B cell (primary cell): ENCODE measurements at regions not wholly inside any gene's neighbourhood (a gene's known extent, or its start where the extent isn't known, plus 50 kb on each side); places are given as distances from the start of the nearest gene placed in this dataset.

Experiments used
- ATAC-seq: fragments of 200-7000 bp; cut with Tn5 transposase; one replicate; pipeline ENCODE4 v1.10.0; 2021; ENCODE audit warnings: low read depth, mild to moderate bottlenecking, moderate number of reproducible peaks, moderate library complexity
- CTCF ChIA-PET: fragments of 350-600 bp; sonication (Branson Sonifier 250); formaldehyde crosslinking; loops from one replicate; lab custom pipeline; 2021; ENCODE audit warnings: antibody characterized with exemption, inconsistent platforms; lab: Charles Lee
- POLR2A ChIA-PET: fragments of 350-600 bp; sonication (Branson Sonifier 250); formaldehyde crosslinking; loops from one replicate; lab custom pipeline; 2021; ENCODE audit warnings: antibody characterized with exemption; lab: Charles Lee
- DNase-seq: peaks from one replicate; pipeline ENCODE4 v3.0.0; 2013
- H2AFZ ChIP-seq: 2 replicates; pipeline ENCODE4 v1.6.1; 2012; ENCODE audit warnings: mild to moderate bottlenecking, low read depth, low read length; ENCODE audit not compliant: insufficient read depth, poor library complexity, severe bottlenecking
- H3K27ac ChIP-seq, 2 donors: 1 replicate in 1 of 2; 2 replicates in 1 of 2; pipeline ENCODE4 v1.5.1; 2012 to 2013; ENCODE audit warnings: low read length in 2 of 2, mild to moderate bottlenecking in 2 of 2, moderate library complexity in 1 of 2
- H3K27me3 ChIP-seq, 4 experiments: fragments of 200-600 bp in 1 of 4; sonication (generic) in 1 of 4; replicated peaks in 1 of 4; 1 replicate in 2 of 4; 2 replicates in 2 of 4; pipeline versions ENCODE4 v1.6.1 to v1.7.0; 2013 to 2016; ENCODE audit warnings: low read length in 3 of 4, mild to moderate bottlenecking in 2 of 4, mixed read lengths in 1 of 4, moderate library complexity in 1 of 4; ENCODE audit not compliant: insufficient read depth in 4 of 4, control insufficient read depth in 3 of 4; ENCODE audit errors: control extremely low read depth in 1 of 4
- H3K36me3 ChIP-seq, 2 experiments: replicated peaks in 1 of 2; 1 replicate in 1 of 2; 2 replicates in 1 of 2; pipeline versions ENCODE4 v1.6.1 to v1.7.1; 2013; ENCODE audit warnings: low read length in 1 of 2; ENCODE audit not compliant: insufficient read depth in 2 of 2, control insufficient read depth in 1 of 2; ENCODE audit errors: control extremely low read depth in 1 of 2, extremely low read depth in 1 of 2
- H3K4me1 ChIP-seq, 2 donors: fragments of 200-600 bp in 1 of 2; sonication (generic) in 1 of 2; 1 replicate in 1 of 2; 2 replicates in 1 of 2; pipeline versions ENCODE4 v1.5.1 to v1.6.1; 2013 to 2017; ENCODE audit warnings: low read length in 2 of 2; ENCODE audit not compliant: control insufficient read depth in 2 of 2, insufficient read depth in 2 of 2
- H3K4me2 ChIP-seq: replicated peaks from 2 replicates; pipeline ENCODE3; 2012; ENCODE audit warnings: mild to moderate bottlenecking, low read depth, low read length; ENCODE audit not compliant: poor library complexity, severe bottlenecking
- H3K4me3 ChIP-seq, 5 experiments: fragments of 200-600 bp in 1 of 5; sonication (generic) in 1 of 5; 1 replicate in 3 of 5; 2 replicates in 2 of 5; pipeline versions ENCODE4 v1.5.1 to v1.7.0; 2011 to 2016; ENCODE audit warnings: low read length in 4 of 5, mild to moderate bottlenecking in 4 of 5, low read depth in 2 of 5, control low read depth in 1 of 5, moderate library complexity in 1 of 5; ENCODE audit not compliant: insufficient read depth in 1 of 5; ENCODE audit errors: control extremely low read depth in 1 of 5, extremely low read depth in 1 of 5
- H3K79me2 ChIP-seq: fragments of 200-600 bp; sonication (generic); one replicate; pipeline ENCODE4 v1.6.0; 2016; ENCODE audit warnings: low read length; ENCODE audit not compliant: control insufficient read depth, insufficient read depth
- H3K9ac ChIP-seq: fragments of 200-600 bp; sonication (generic); 2 replicates; pipeline ENCODE4 v1.6.1; 2017; ENCODE audit warnings: mild to moderate bottlenecking, low read length, moderate library complexity
- H3K9me3 ChIP-seq, 3 donors: one replicate each; pipeline versions ENCODE4 v1.6.1 to v1.7.1; 2013; ENCODE audit warnings: low read length in 2 of 3; ENCODE audit not compliant: control insufficient read depth in 2 of 3, insufficient read depth in 1 of 3; ENCODE audit errors: control extremely low read depth in 1 of 3
- H4K20me1 ChIP-seq: 2 replicates; pipeline ENCODE4 v1.6.0; 2012; ENCODE audit warnings: mild to moderate bottlenecking, low read length; ENCODE audit not compliant: insufficient read depth, control insufficient read depth, poor library complexity, severe bottlenecking
- H3K27ac Mint-ChIP-seq: one replicate; pipeline ENCODE4 v1.8.0; 2021; ENCODE audit warnings: mixed read lengths
- H3K27me3 Mint-ChIP-seq: one replicate; pipeline ENCODE4 v1.8.0; 2021; ENCODE audit warnings: mixed read lengths
- H3K4me1 Mint-ChIP-seq: one replicate; pipeline ENCODE4 v1.8.0; 2021; ENCODE audit warnings: mixed read lengths
- H3K4me3 Mint-ChIP-seq: one replicate; pipeline ENCODE4 v1.8.0; 2021; ENCODE audit warnings: mixed read lengths
- H3K9me3 Mint-ChIP-seq: one replicate; pipeline ENCODE4 v1.8.0; 2022; ENCODE audit warnings: mixed read lengths; ENCODE audit not compliant: insufficient read depth
- EZH2 ChIP-seq: IDR thresholded peaks from 2 replicates; pipeline ENCODE4 v1.6.1; 2012; ENCODE audit warnings: borderline replicate concordance, low read depth, mild to moderate bottlenecking, moderate library complexity, low read length; ENCODE audit not compliant: insufficient read depth, poor library complexity, severe bottlenecking
- WGBS: methylation state at CpG from one replicate; pipeline ENCODE4 v1.1.5; 2013; ENCODE audit warnings: missing lambda C conversion rate; ENCODE audit not compliant: insufficient coverage; 5-methylcytosine and 5-hydroxymethylcytosine counted together
- intact Hi-C: fragments of 100-400 bp; cut with micrococcal nuclease; formaldehyde crosslinking; loops from one replicate; pipeline ENCODE4 v1.10.0; 2022
- TF ChIP-seq, protein P1 (sequence below): fragments of 200-600 bp; IDR thresholded peaks from one replicate; pipeline ENCODE4 v1.8.0; 2022; ENCODE audit warnings: antibody characterized with exemption, mild to moderate bottlenecking

- ATAC-seq, result no peak
- TF ChIP-seq, protein P1, sequence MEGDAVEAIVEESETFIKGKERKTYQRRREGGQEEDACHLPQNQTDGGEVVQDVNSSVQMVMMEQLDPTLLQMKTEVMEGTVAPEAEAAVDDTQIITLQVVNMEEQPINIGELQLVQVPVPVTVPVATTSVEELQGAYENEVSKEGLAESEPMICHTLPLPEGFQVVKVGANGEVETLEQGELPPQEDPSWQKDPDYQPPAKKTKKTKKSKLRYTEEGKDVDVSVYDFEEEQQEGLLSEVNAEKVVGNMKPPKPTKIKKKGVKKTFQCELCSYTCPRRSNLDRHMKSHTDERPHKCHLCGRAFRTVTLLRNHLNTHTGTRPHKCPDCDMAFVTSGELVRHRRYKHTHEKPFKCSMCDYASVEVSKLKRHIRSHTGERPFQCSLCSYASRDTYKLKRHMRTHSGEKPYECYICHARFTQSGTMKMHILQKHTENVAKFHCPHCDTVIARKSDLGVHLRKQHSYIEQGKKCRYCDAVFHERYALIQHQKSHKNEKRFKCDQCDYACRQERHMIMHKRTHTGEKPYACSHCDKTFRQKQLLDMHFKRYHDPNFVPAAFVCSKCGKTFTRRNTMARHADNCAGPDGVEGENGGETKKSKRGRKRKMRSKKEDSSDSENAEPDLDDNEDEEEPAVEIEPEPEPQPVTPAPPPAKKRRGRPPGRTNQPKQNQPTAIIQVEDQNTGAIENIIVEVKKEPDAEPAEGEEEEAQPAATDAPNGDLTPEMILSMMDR, result no peak
- no peak for TF ChIP-seq EZH2
- Mint-ChIP-seq H3K4me3 (no peak overlapping the region), H3K27ac (no peak overlapping the region), H3K4me1 (no peaks in the 10 kb centered on the region), H3K27me3 (no peaks in the 10 kb centered on the region), H3K9me3 (peaks cover 7% of the 10 kb centered on the region)
- intact Hi-C loops, result no loop called here
- Histone ChIP-seq H3K9me3 (peaks cover 0 to 3% (median 0%) of the 10 kb centered on the region in 3 donors), H3K27me3 (no peaks in the 10 kb centered on the region), H3K9ac (no peak overlapping the region), H3K27ac (no peak overlapping the region), H3K4me2 (no peak overlapping the region), H3K4me3 (no peak overlapping the region), H3K4me1 (no peaks in the 10 kb centered on the region), H4K20me1 (no peaks in the 10 kb centered on the region), H3K79me2 (no peaks in the 10 kb centered on the region), H2AFZ (no peak overlapping the region), H3K36me3 (no peaks in the 10 kb centered on the region)
- ChIA-PET POLR2A (no interaction called here), CTCF (no interaction called here)
- 81% methylated on average over 4 of the region's 4 CpGs for WGBS
- DNase-seq, result no peak
These were observed 270.3 kb downstream of the RWDD3 start for GRCh38 chr1:95504321-95504720.

GRCh38 chr1:95506736-95507414, 272.9 kb downstream of the RWDD3 start:
- intact Hi-C loops, result no loop called here

More at GRCh38 chr1:95506736-95507414, 272.9 kb downstream of the RWDD3 start:
- H3K9ac ChIP-seq, result no peak overlapping the region
- H3K4me1 ChIP-seq, result no peaks in the 10 kb centered on the region
- H3K27ac ChIP-seq, result no peak overlapping the region
- DNase-seq (no peak), ATAC-seq (no peak)
- no peaks in the 10 kb centered on the region for H3K4me1 Mint-ChIP-seq
- no peaks in the 10 kb centered on the region for H3K79me2 ChIP-seq
- no peaks in the 10 kb centered on the region for H3K36me3 ChIP-seq
- no peak overlapping the region for H3K4me3 ChIP-seq
- no peaks in the 10 kb centered on the region for H3K9me3 ChIP-seq
- H3K4me2 ChIP-seq, result no peak overlapping the region
- H4K20me1 ChIP-seq, result no peaks in the 10 kb centered on the region
- POLR2A ChIA-PET, result no interaction called here
- CTCF ChIA-PET, result no interaction called here
- no peak overlapping the region for H2AFZ ChIP-seq
- no peaks in the 10 kb centered on the region for H3K27me3 Mint-ChIP-seq
- H3K27me3 ChIP-seq, result no peaks in the 10 kb centered on the region
- H3K9me3 Mint-ChIP-seq, result peaks cover 4% of the 10 kb centered on the region
- no peak overlapping the region for H3K27ac Mint-ChIP-seq
- TF ChIP-seq EZH2, result no peak
- TF ChIP-seq, protein P1, result no peak
- no peak overlapping the region for H3K4me3 Mint-ChIP-seq
- WGBS, result 89% methylated on average over 3 of the region's 4 CpGs
